Mesendoderm (in vitro differentiated cells): ENCODE measurements at regions not wholly inside any gene's neighbourhood (a gene's known extent, or its start where the extent isn't known, plus 50 kb on each side); places are given as distances from the start of the nearest gene placed in this dataset.
"Not testable (repeated sequence)": the region's sequence is repeated elsewhere in the genome, so short reads cannot be mapped to it uniquely, and the experiment has no call there.

Experiments used
- DNase-seq: peaks from one replicate; pipeline ENCODE4 v3.0.0; 2013
- H2AK5ac ChIP-seq: 2 replicates; pipeline ENCODE4 v1.6.1; 2013; ENCODE audit warnings: low read length, inconsistent platforms
- H2BK120ac ChIP-seq: 2 replicates; pipeline ENCODE4 v1.6.1; 2013; ENCODE audit warnings: low read depth, mild to moderate bottlenecking, low read length, moderate library complexity, mixed read lengths
- H2BK15ac ChIP-seq: replicated peaks from 2 replicates; pipeline ENCODE4 v1.6.1; 2013; ENCODE audit warnings: low read depth, mild to moderate bottlenecking, moderate library complexity
- H2BK5ac ChIP-seq: 2 replicates; pipeline ENCODE4 v1.6.1; 2013; ENCODE audit warnings: low read length, inconsistent platforms
- H3K18ac ChIP-seq: 2 replicates; pipeline ENCODE4 v1.6.1; 2013; ENCODE audit warnings: mild to moderate bottlenecking, low read length, mixed read lengths
- H3K23ac ChIP-seq: one replicate; pipeline ENCODE4 v1.6.1; 2013; ENCODE audit warnings: low read length
- H3K27ac ChIP-seq: 2 replicates; pipeline ENCODE4 v1.5.1; 2013; ENCODE audit warnings: low read depth, mild to moderate bottlenecking, inconsistent platforms, low read length, moderate library complexity
- H3K27me3 ChIP-seq: 2 replicates; pipeline ENCODE4 v1.6.1; 2013; ENCODE audit warnings: low read length, control low read depth, mild to moderate bottlenecking, inconsistent platforms; ENCODE audit not compliant: insufficient read depth, poor library complexity
- H3K36me3 ChIP-seq: 2 replicates; pipeline ENCODE4 v1.6.1; 2013; ENCODE audit warnings: low read length, inconsistent platforms; ENCODE audit not compliant: control insufficient read depth, insufficient read depth
- H3K4ac ChIP-seq: one replicate; pipeline ENCODE4 v1.6.1; 2013; ENCODE audit warnings: low read depth, mild to moderate bottlenecking, low read length, moderate library complexity
- H3K4me1 ChIP-seq: 2 replicates; pipeline ENCODE4 v1.6.1; 2013; ENCODE audit warnings: low read depth, low read length, inconsistent platforms; ENCODE audit not compliant: control insufficient read depth
- H3K4me2 ChIP-seq: 2 replicates; pipeline ENCODE4 v1.6.1; 2013; ENCODE audit warnings: low read length
- H3K4me3 ChIP-seq: 2 replicates; pipeline ENCODE4 v1.5.1; 2013; ENCODE audit warnings: mild to moderate bottlenecking, low read length
- H3K56ac ChIP-seq: one replicate; pipeline ENCODE4 v1.6.1; 2013; ENCODE audit warnings: low read length
- H3K79me1 ChIP-seq: 2 replicates; pipeline ENCODE4 v1.6.1; 2013; ENCODE audit warnings: low read length, inconsistent platforms
- H3K79me2 ChIP-seq: 2 replicates; pipeline ENCODE4 v1.6.1; 2013; ENCODE audit warnings: mild to moderate bottlenecking, low read length; ENCODE audit not compliant: control insufficient read depth, insufficient read depth
- H3K9ac ChIP-seq: 2 replicates; pipeline ENCODE4 v1.6.1; 2013; ENCODE audit warnings: low read length, inconsistent platforms
- H4K5ac ChIP-seq: one replicate; pipeline ENCODE4 v1.6.1; 2013; ENCODE audit warnings: low read length
- H4K8ac ChIP-seq: one replicate; pipeline ENCODE4 v1.6.1; 2013; ENCODE audit warnings: low read depth, mild to moderate bottlenecking, control low read depth, low read length, moderate library complexity
- WGBS: extraction: QIAGEN DNeasy Blood & Tissue Kit; methylation state at CpG from one replicate; pipeline ENCODE4 v1.1.7; 2013; ENCODE audit warnings: low lambda C conversion rate, missing lambda C conversion rate; ENCODE audit not compliant: insufficient coverage; ENCODE audit errors: extremely low coverage; 5-methylcytosine and 5-hydroxymethylcytosine counted together

GRCh38 chr6:9131201-9131600, 695.9 kb upstream of the SLC35B3 start:
- Histone ChIP-seq H3K79me2 (no peaks in the 10 kb centered on the region), H3K79me1 (no peaks in the 10 kb centered on the region), H2BK5ac (no peak overlapping the region), H3K4ac (no peak overlapping the region), H3K27me3 (no peaks in the 10 kb centered on the region), H3K18ac (no peak overlapping the region), H2BK15ac (no peak overlapping the region), H3K9ac (no peak overlapping the region), H3K4me3 (no peak overlapping the region), H2BK120ac (no peak overlapping the region), H3K27ac (no peak overlapping the region), H3K56ac (no peak overlapping the region), H4K5ac (no peak overlapping the region), H3K36me3 (no peaks in the 10 kb centered on the region), H2AK5ac (no peak overlapping the region), H3K4me2 (no peak overlapping the region), H3K4me1 (no peaks in the 10 kb centered on the region), H3K23ac (no peak overlapping the region), H4K8ac (no peak overlapping the region)
- no peak for DNase-seq
- no CpG with 5 or more reads among the region's 3 CpGs for WGBS

GRCh38 chr6:9128970-9129369, 693.6 kb upstream of the SLC35B3 start:
- no peak overlapping the region for H3K56ac ChIP-seq
- no peak overlapping the region for H4K8ac ChIP-seq
- no peak overlapping the region for H3K4me2 ChIP-seq
- no peak overlapping the region for H2BK15ac ChIP-seq
- H3K27me3 ChIP-seq, result no peaks in the 10 kb centered on the region
- no peak overlapping the region for H2AK5ac ChIP-seq
- H3K9ac ChIP-seq, result no peak overlapping the region
- no CpG with 5 or more reads among the region's 2 CpGs for WGBS
- no peaks in the 10 kb centered on the region for H3K4me1 ChIP-seq
- no peak overlapping the region for H3K4ac ChIP-seq
- H4K5ac ChIP-seq, result no peak overlapping the region
- H3K79me1 ChIP-seq, result no peaks in the 10 kb centered on the region
- no peak overlapping the region for H2BK120ac ChIP-seq
- H3K79me2 ChIP-seq, result no peaks in the 10 kb centered on the region
- DNase-seq, result no peak
- no peak overlapping the region for H3K18ac ChIP-seq
- no peak overlapping the region for H3K23ac ChIP-seq
- no peak overlapping the region for H2BK5ac ChIP-seq
- H3K27ac ChIP-seq, result no peak overlapping the region
- H3K36me3 ChIP-seq, result no peaks in the 10 kb centered on the region
- H3K4me3 ChIP-seq, result no peak overlapping the region

- H3K4ac ChIP-seq, result no peak overlapping the region
- no peaks in the 10 kb centered on the region for H3K79me2 ChIP-seq
- H3K4me2 ChIP-seq, result no peak overlapping the region
- DNase-seq, result no peak
- H2BK5ac ChIP-seq, result no peak overlapping the region
- no peak overlapping the region for H2BK120ac ChIP-seq
- no peaks in the 10 kb centered on the region for H3K27me3 ChIP-seq
- H3K18ac ChIP-seq, result no peak overlapping the region
- H2AK5ac ChIP-seq, result no peak overlapping the region
- H3K79me1 ChIP-seq, result no peaks in the 10 kb centered on the region
- WGBS, result no CpG with 5 or more reads among the region's 10 CpGs
- H4K5ac ChIP-seq, result no peak overlapping the region
- no peak overlapping the region for H3K56ac ChIP-seq
- no peak overlapping the region for H2BK15ac ChIP-seq
- H3K4me1 ChIP-seq, result no peaks in the 10 kb centered on the region
- H4K8ac ChIP-seq, result no peak overlapping the region
- no peak overlapping the region for H3K9ac ChIP-seq
- no peak overlapping the region for H3K4me3 ChIP-seq
- H3K23ac ChIP-seq, result no peak overlapping the region
- no peak overlapping the region for H3K27ac ChIP-seq
- H3K36me3 ChIP-seq, result no peaks in the 10 kb centered on the region
These were observed 691.7 kb upstream of the SLC35B3 start for GRCh38 chr6:9126878-9127560.

- H3K79me1 ChIP-seq, H3K4me2 ChIP-seq, H2BK5ac ChIP-seq, H3K56ac ChIP-seq, DNase-seq, H2BK120ac ChIP-seq, H2AK5ac ChIP-seq, H4K8ac ChIP-seq, H3K4me3 ChIP-seq, H3K23ac ChIP-seq, H4K5ac ChIP-seq, H3K36me3 ChIP-seq, H3K27ac ChIP-seq, H2BK15ac ChIP-seq, H3K27me3 ChIP-seq, H3K18ac ChIP-seq, H3K79me2 ChIP-seq, H3K9ac ChIP-seq, H3K4me1 ChIP-seq, H3K4ac ChIP-seq: not testable (repeated sequence)
- no CpG with 5 or more reads among the region's 10 CpGs for WGBS
These were observed 690.7 kb upstream of the SLC35B3 start for GRCh38 chr6:9126034-9126433.

- Histone ChIP-seq H2BK120ac (no peak overlapping the region), H3K18ac (no peak overlapping the region), H3K79me1 (no peaks in the 10 kb centered on the region), H3K79me2 (no peaks in the 10 kb centered on the region), H3K4me3 (no peak overlapping the region), H4K5ac (no peak overlapping the region), H3K36me3 (no peaks in the 10 kb centered on the region), H3K4me1 (no peaks in the 10 kb centered on the region), H3K27ac (no peak overlapping the region), H3K4ac (no peak overlapping the region), H2AK5ac (no peak overlapping the region), H3K23ac (no peak overlapping the region), H3K4me2 (no peak overlapping the region), H3K56ac (no peak overlapping the region), H4K8ac (no peak overlapping the region), H2BK15ac (no peak overlapping the region), H3K9ac (no peak overlapping the region), H2BK5ac (no peak overlapping the region), H3K27me3 (no peaks in the 10 kb centered on the region)
- no CpG with 5 or more reads among the region's 3 CpGs for whole genome bisulfite sequencing
- DNase-seq, result no peak
These were observed 686.2 kb upstream of the SLC35B3 start for GRCh38 chr6:9121549-9121948.

GRCh38 chr6:9116026-9116425, 680.7 kb upstream of the SLC35B3 start:
- no CpG with 5 or more reads among the region's 6 CpGs for WGBS
- Histone ChIP-seq H2BK120ac (no peak overlapping the region), H2BK5ac (no peak overlapping the region), H3K79me1 (no peaks in the 10 kb centered on the region), H2AK5ac (no peak overlapping the region), H3K36me3 (no peaks in the 10 kb centered on the region), H3K4me3 (no peak overlapping the region), H3K27ac (no peak overlapping the region), H3K18ac (no peak overlapping the region), H3K4me2 (no peak overlapping the region), H4K5ac (no peak overlapping the region), H3K27me3 (no peaks in the 10 kb centered on the region), H3K9ac (no peak overlapping the region), H4K8ac (no peak overlapping the region), H3K56ac (no peak overlapping the region), H3K4ac (no peak overlapping the region), H3K4me1 (no peaks in the 10 kb centered on the region), H3K79me2 (no peaks in the 10 kb centered on the region), H2BK15ac (no peak overlapping the region), H3K23ac (no peak overlapping the region)
- peak; percentile 40 for DNase-seq
